ENCODE measurements at regions not wholly inside any gene's neighbourhood (a gene's known extent, or its start where the extent isn't known, plus 50 kb on each side); places are given as distances from the start of the nearest gene placed in this dataset.

- TF ChIP-seq, protein P1, sequence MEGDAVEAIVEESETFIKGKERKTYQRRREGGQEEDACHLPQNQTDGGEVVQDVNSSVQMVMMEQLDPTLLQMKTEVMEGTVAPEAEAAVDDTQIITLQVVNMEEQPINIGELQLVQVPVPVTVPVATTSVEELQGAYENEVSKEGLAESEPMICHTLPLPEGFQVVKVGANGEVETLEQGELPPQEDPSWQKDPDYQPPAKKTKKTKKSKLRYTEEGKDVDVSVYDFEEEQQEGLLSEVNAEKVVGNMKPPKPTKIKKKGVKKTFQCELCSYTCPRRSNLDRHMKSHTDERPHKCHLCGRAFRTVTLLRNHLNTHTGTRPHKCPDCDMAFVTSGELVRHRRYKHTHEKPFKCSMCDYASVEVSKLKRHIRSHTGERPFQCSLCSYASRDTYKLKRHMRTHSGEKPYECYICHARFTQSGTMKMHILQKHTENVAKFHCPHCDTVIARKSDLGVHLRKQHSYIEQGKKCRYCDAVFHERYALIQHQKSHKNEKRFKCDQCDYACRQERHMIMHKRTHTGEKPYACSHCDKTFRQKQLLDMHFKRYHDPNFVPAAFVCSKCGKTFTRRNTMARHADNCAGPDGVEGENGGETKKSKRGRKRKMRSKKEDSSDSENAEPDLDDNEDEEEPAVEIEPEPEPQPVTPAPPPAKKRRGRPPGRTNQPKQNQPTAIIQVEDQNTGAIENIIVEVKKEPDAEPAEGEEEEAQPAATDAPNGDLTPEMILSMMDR (IDR thresholded peaks at IDR 0.05): no peak
- no peak for TF ChIP-seq POLR2A (IDR thresholded peaks at IDR 0.05)
These were observed 119.2 kb downstream of the DDX53 start for GRCh38 chrX:23118890-23119527.

All from heart left ventricle (tissue), 13 donors.